ENCODE measurements at regions not wholly inside any gene's neighbourhood (a gene's known extent, or its start where the extent isn't known, plus 50 kb on each side); places are given as distances from the start of the nearest gene placed in this dataset.

GRCh38 chr10:36688717-36689116, 436.7 kb upstream of the ANKRD30A start:
- no peak overlapping the region for H3K4me3 ChIP-seq (ENCODE audit: low read depth, low read length)
- H3K27me3 ChIP-seq (ENCODE audit: control insufficient read depth, insufficient read depth, low read length), result no peaks in the 10 kb centered on the region
- no peaks in the 10 kb centered on the region for H3K36me3 ChIP-seq (ENCODE audit: control insufficient read depth, insufficient read depth, low read length)
- no peaks in the 10 kb centered on the region for H3K9me3 ChIP-seq (ENCODE audit: control insufficient read depth, insufficient read depth, low read length)
- no peak overlapping the region for H3K27ac ChIP-seq (ENCODE audit: low read depth, low read length)
- WGBS (ENCODE audit: insufficient coverage), result no CpG with 5 or more reads among the region's 1 CpG
- DNase-seq (ENCODE audit: low read depth in 4 of 6, low spot score in 6 of 6), result no peak
- H3K4me1 ChIP-seq (ENCODE audit: control insufficient read depth, insufficient read depth, low read length), result no peaks in the 10 kb centered on the region

DNA sequence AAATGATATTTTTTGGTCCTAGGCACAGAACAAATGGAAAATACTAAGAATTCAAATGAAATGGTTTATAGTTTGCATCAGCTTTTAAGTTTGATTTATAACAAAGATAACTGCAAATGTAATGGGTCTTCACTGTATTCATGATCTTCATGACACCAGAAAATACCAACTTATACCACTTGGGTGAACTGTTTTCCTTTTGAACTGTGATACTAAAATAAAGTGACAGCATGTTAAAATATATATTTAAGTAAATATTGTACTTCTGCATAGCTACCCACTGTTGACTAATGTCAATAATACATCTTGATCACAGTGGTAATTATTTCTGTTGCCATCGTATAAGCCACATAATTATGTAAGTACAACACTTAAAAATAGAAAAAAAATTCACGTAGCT, 442.0 kb upstream of the ANKRD30A start:
- Histone ChIP-seq H3K9me3 (ENCODE audit: control insufficient read depth, insufficient read depth, low read length) (no peaks in the 10 kb centered on the region), H3K4me3 (ENCODE audit: low read depth, low read length) (no peak overlapping the region), H3K27me3 (ENCODE audit: control insufficient read depth, insufficient read depth, low read length) (no peaks in the 10 kb centered on the region), H3K27ac (ENCODE audit: low read depth, low read length) (no peak overlapping the region), H3K36me3 (ENCODE audit: control insufficient read depth, insufficient read depth, low read length) (no peaks in the 10 kb centered on the region), H3K4me1 (ENCODE audit: control insufficient read depth, insufficient read depth, low read length) (no peaks in the 10 kb centered on the region)
- DNase-seq (ENCODE audit: low read depth in 4 of 6, low spot score in 6 of 6), result no peak
- no CpG with 5 or more reads among the region's 2 CpGs for WGBS (ENCODE audit: insufficient coverage)

- no CpG with 5 or more reads among the region's 4 CpGs for WGBS (ENCODE audit: insufficient coverage)
- peak in 1 of 6 donors; percentile 34 for DNase-seq (ENCODE audit: low read depth in 4 of 6, low spot score in 6 of 6)
- Histone ChIP-seq H3K27me3 (ENCODE audit: control insufficient read depth, insufficient read depth, low read length) (no peaks in the 10 kb centered on the region), H3K4me3 (ENCODE audit: low read depth, low read length) (no peak overlapping the region), H3K36me3 (ENCODE audit: control insufficient read depth, insufficient read depth, low read length) (no peaks in the 10 kb centered on the region), H3K27ac (ENCODE audit: low read depth, low read length) (no peak overlapping the region), H3K4me1 (ENCODE audit: control insufficient read depth, insufficient read depth, low read length) (no peaks in the 10 kb centered on the region), H3K9me3 (ENCODE audit: control insufficient read depth, insufficient read depth, low read length) (no peaks in the 10 kb centered on the region)
These were observed 443.4 kb upstream of the ANKRD30A start for GRCh38 chr10:36681751-36682632.

DNA sequence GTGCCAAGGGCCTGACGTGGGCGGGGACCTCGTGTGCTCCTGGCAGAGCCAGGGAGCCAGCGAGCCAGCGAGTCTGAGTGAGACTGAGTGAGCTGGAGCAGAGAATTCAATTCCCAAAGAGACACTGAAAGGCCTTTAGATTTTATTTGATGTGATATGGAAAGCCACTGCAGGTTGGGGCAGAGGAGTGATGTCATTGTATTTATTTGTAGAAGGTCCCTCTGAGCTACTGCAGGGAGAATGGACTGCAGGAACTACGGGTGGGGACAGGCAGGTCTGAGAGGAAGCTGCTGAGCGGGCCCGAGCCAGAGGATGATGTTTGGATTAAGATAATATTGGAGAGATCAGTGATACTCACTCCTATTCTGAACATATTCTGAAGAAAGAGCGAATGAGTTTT, 445.8 kb upstream of the ANKRD30A start:
- 72% methylated on average over 6 of the region's 9 CpGs for WGBS (ENCODE audit: insufficient coverage)
- no peak overlapping the region for H3K27ac ChIP-seq (ENCODE audit: low read depth, low read length)
- no peaks in the 10 kb centered on the region for H3K4me1 ChIP-seq (ENCODE audit: control insufficient read depth, insufficient read depth, low read length)
- no peak for DNase-seq (ENCODE audit: low read depth in 4 of 6, low spot score in 6 of 6)
- no peaks in the 10 kb centered on the region for H3K9me3 ChIP-seq (ENCODE audit: control insufficient read depth, insufficient read depth, low read length)
- no peak overlapping the region for H3K4me3 ChIP-seq (ENCODE audit: low read depth, low read length)
- H3K27me3 ChIP-seq (ENCODE audit: control insufficient read depth, insufficient read depth, low read length), result no peaks in the 10 kb centered on the region
- H3K36me3 ChIP-seq (ENCODE audit: control insufficient read depth, insufficient read depth, low read length), result no peaks in the 10 kb centered on the region

DNA sequence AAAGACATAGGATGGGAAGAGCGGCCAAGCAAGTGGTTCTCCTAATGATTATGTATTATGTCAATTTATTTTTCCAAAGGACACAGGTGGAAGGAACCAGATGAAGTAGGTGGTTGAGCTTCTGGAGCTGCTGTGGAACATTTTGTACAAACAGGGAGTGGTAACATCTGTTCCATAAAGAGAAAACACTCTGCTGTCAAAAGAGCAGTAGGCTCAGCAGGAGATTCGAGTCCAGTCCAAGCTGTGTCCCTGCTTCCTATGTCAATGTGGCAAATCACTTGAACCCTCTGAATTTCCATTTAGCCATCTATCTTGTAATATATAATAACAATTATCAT, 448.0 kb upstream of the ANKRD30A start:
- peak in 1 of 6 donors; percentile 29 for DNase-seq (ENCODE audit: low read depth in 4 of 6, low spot score in 6 of 6)
- Histone ChIP-seq H3K36me3 (ENCODE audit: control insufficient read depth, insufficient read depth, low read length) (no peaks in the 10 kb centered on the region), H3K4me3 (ENCODE audit: low read depth, low read length) (no peak overlapping the region), H3K4me1 (ENCODE audit: control insufficient read depth, insufficient read depth, low read length) (no peaks in the 10 kb centered on the region), H3K27ac (ENCODE audit: low read depth, low read length) (no peak overlapping the region), H3K27me3 (ENCODE audit: control insufficient read depth, insufficient read depth, low read length) (no peaks in the 10 kb centered on the region), H3K9me3 (ENCODE audit: control insufficient read depth, insufficient read depth, low read length) (no peaks in the 10 kb centered on the region)
- WGBS (ENCODE audit: insufficient coverage), result 80% methylated on average over 1 of the region's 2 CpGs

DNA sequence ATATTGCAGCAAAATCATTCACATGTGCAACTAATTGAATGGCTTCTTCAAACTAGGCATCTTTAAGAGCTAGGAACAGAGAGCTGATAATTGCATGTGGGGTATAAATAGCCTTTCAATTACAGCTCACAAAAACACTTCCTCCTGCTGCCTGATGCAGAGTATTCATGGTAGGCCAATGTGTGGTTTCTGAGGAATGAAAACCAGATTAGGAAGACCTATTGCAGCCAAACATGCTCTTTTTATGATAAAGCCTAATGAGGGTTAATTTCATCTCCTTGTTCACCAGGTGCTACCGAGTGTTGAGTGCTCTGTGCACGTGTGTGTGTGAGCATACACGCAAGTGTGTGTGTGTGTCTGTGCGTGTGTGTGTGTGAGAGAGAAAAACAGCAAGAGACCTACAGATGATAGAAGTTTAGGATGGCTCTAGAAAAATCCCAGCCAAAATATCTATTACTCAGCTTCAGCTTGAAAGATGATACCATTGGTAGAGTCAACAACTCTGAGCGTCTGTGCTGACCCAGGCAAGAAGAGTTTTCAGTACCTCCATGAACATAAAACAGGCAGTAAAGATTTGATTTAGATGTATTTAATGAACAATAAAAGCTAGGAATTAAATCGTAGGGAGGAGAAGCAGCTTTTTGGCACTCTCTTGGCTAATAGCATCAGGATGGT, 448.5 kb upstream of the ANKRD30A start:
- H3K4me1 ChIP-seq (ENCODE audit: control insufficient read depth, insufficient read depth, low read length), result no peaks in the 10 kb centered on the region
- no peak overlapping the region for H3K27ac ChIP-seq (ENCODE audit: low read depth, low read length)
- H3K36me3 ChIP-seq (ENCODE audit: control insufficient read depth, insufficient read depth, low read length), result no peaks in the 10 kb centered on the region
- H3K4me3 ChIP-seq (ENCODE audit: low read depth, low read length), result no peak overlapping the region
- peak in 1 of 6 donors; percentile 78 for DNase-seq (ENCODE audit: low read depth in 4 of 6, low spot score in 6 of 6)
- no peaks in the 10 kb centered on the region for H3K9me3 ChIP-seq (ENCODE audit: control insufficient read depth, insufficient read depth, low read length)
- H3K27me3 ChIP-seq (ENCODE audit: control insufficient read depth, insufficient read depth, low read length), result no peaks in the 10 kb centered on the region
- 80% methylated on average over 3 of the region's 6 CpGs for WGBS (ENCODE audit: insufficient coverage)

GRCh38 chr10:36676321-36676720, 449.1 kb upstream of the ANKRD30A start:
- H3K36me3 ChIP-seq (ENCODE audit: control insufficient read depth, insufficient read depth, low read length), result no peaks in the 10 kb centered on the region
- no peak overlapping the region for H3K4me3 ChIP-seq (ENCODE audit: low read depth, low read length)
- no CpG with 5 or more reads among the region's 1 CpG for WGBS (ENCODE audit: insufficient coverage)
- no peak overlapping the region for H3K27ac ChIP-seq (ENCODE audit: low read depth, low read length)
- no peaks in the 10 kb centered on the region for H3K4me1 ChIP-seq (ENCODE audit: control insufficient read depth, insufficient read depth, low read length)
- H3K27me3 ChIP-seq (ENCODE audit: control insufficient read depth, insufficient read depth, low read length), result no peaks in the 10 kb centered on the region
- DNase-seq (ENCODE audit: low read depth in 4 of 6, low spot score in 6 of 6), result peak in 1 of 6 donors; percentile 79
- no peaks in the 10 kb centered on the region for H3K9me3 ChIP-seq (ENCODE audit: control insufficient read depth, insufficient read depth, low read length)

- WGBS (ENCODE audit: insufficient coverage), result 79% methylated on average over 4 of the region's 4 CpGs
- no peak overlapping the region for H3K27ac ChIP-seq (ENCODE audit: low read depth, low read length)
- H3K27me3 ChIP-seq (ENCODE audit: control insufficient read depth, insufficient read depth, low read length), result no peaks in the 10 kb centered on the region
- no peaks in the 10 kb centered on the region for H3K9me3 ChIP-seq (ENCODE audit: control insufficient read depth, insufficient read depth, low read length)
- no peaks in the 10 kb centered on the region for H3K36me3 ChIP-seq (ENCODE audit: control insufficient read depth, insufficient read depth, low read length)
- H3K4me3 ChIP-seq (ENCODE audit: low read depth, low read length), result no peak overlapping the region
- DNase-seq (ENCODE audit: low read depth in 4 of 6, low spot score in 6 of 6), result no peak
- H3K4me1 ChIP-seq (ENCODE audit: control insufficient read depth, insufficient read depth, low read length), result no peaks in the 10 kb centered on the region
These were observed 449.9 kb upstream of the ANKRD30A start for GRCh38 chr10:36675458-36675880.

DNA sequence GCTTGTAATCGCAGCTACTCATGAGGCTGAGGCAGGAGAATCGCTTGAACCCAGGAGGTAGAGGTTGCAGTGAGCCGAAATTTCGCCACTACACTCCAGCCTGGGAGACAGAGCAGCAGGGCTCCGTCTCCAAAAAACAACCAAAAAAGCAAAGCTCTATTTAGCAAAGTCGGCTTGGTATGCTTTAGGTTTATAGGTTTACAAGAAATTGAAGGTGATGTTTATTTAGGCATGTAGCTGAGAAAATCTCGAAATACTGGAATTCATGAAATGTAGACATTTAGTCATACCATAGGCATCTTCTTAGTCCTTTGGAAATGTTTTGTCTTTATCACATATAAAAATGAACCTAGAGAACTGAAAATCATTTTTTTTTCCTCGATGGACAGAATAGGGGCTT, 453.8 kb upstream of the ANKRD30A start:
- Histone ChIP-seq H3K9me3 (ENCODE audit: control insufficient read depth, insufficient read depth, low read length) (no peaks in the 10 kb centered on the region), H3K27ac (ENCODE audit: low read depth, low read length) (no peak overlapping the region), H3K4me1 (ENCODE audit: control insufficient read depth, insufficient read depth, low read length) (no peaks in the 10 kb centered on the region), H3K36me3 (ENCODE audit: control insufficient read depth, insufficient read depth, low read length) (no peaks in the 10 kb centered on the region), H3K27me3 (ENCODE audit: control insufficient read depth, insufficient read depth, low read length) (no peaks in the 10 kb centered on the region), H3K4me3 (ENCODE audit: low read depth, low read length) (no peak overlapping the region)
- DNase-seq (ENCODE audit: low read depth in 4 of 6, low spot score in 6 of 6), result no peak
- 100% methylated on average over 3 of the region's 8 CpGs for WGBS (ENCODE audit: insufficient coverage)

All from spinal cord (tissue), 9 donors.